Muscle layer of colon (tissue), 2 donors: ENCODE measurements at regions not wholly inside any gene's neighbourhood (a gene's known extent, or its start where the extent isn't known, plus 50 kb on each side); places are given as distances from the start of the nearest gene placed in this dataset.

ENCODE experiments used
- H3K27ac ChIP-seq: one replicate; pipeline ENCODE4 v1.7.0; 2013; ENCODE audit warnings: low read depth, mild to moderate bottlenecking, low read length, moderate library complexity
- H3K27me3 ChIP-seq, 2 donors: one replicate each; pipeline ENCODE4 v1.7.0; 2013; ENCODE audit warnings: low read length in 2 of 2, mild to moderate bottlenecking in 2 of 2; ENCODE audit not compliant: insufficient read depth in 2 of 2, control insufficient read depth in 1 of 2
- H3K36me3 ChIP-seq: one replicate; pipeline ENCODE4 v1.7.0; 2013; ENCODE audit warnings: mild to moderate bottlenecking, low read length; ENCODE audit not compliant: insufficient read depth
- H3K4me1 ChIP-seq: one replicate; pipeline ENCODE4 v1.7.0; 2013; ENCODE audit warnings: mild to moderate bottlenecking, low read length; ENCODE audit not compliant: insufficient read depth
- H3K4me3 ChIP-seq, 2 donors: one replicate each; pipeline ENCODE4 v1.7.0; 2013; ENCODE audit warnings: low read length in 2 of 2, low read depth in 1 of 2, mild to moderate bottlenecking in 1 of 2, moderate library complexity in 1 of 2
- H3K9ac ChIP-seq: one replicate; pipeline ENCODE4 v1.7.0; 2013; ENCODE audit warnings: low read length
- H3K9me3 ChIP-seq: one replicate; pipeline ENCODE4 v1.7.0; 2013; ENCODE audit warnings: mild to moderate bottlenecking, low read length
- donor health status: abdominal sarcoma.
- donor health status: Adenocarcinoma of cecum.

- no peaks in the 10 kb centered on the region for H3K4me1 ChIP-seq
- no peak overlapping the region for H3K9ac ChIP-seq
- no peaks in the 10 kb centered on the region for H3K9me3 ChIP-seq
- peaks cover 10 to 11% of the 10 kb centered on the region in 2 donors for H3K27me3 ChIP-seq
- no peak overlapping the region for H3K4me3 ChIP-seq
- no peaks in the 10 kb centered on the region for H3K36me3 ChIP-seq
- no peak overlapping the region for H3K27ac ChIP-seq
These were observed 224.9 kb upstream of the TOPAZ1 start for GRCh38 chr3:44016818-44017217.

- H3K36me3 ChIP-seq = no peaks in the 10 kb centered on the region
- no peak overlapping the region for H3K27ac ChIP-seq
- H3K4me1 ChIP-seq = no peaks in the 10 kb centered on the region
- no peak overlapping the region for H3K9ac ChIP-seq
- peaks cover 16% of the 10 kb centered on the region in 2 donors for H3K27me3 ChIP-seq
- no peak overlapping the region for H3K4me3 ChIP-seq
- H3K9me3 ChIP-seq = no peaks in the 10 kb centered on the region
These were observed 222.8 kb upstream of the TOPAZ1 start for GRCh38 chr3:44018926-44019325.

GRCh38 chr3:44019736-44020135, 221.9 kb upstream of the TOPAZ1 start:
- Histone ChIP-seq H3K27ac (no peak overlapping the region), H3K27me3 (peaks cover 16% of the 10 kb centered on the region in 2 donors)

GRCh38 chr3:44020143-44020542, 221.5 kb upstream of the TOPAZ1 start:
- Histone ChIP-seq H3K27ac (no peak overlapping the region), H3K4me1 (no peaks in the 10 kb centered on the region), H3K9ac (no peak overlapping the region), H3K9me3 (no peaks in the 10 kb centered on the region), H3K36me3 (no peaks in the 10 kb centered on the region), H3K4me3 (no peak overlapping the region), H3K27me3 (peaks cover 16% of the 10 kb centered on the region in 2 donors)

More at GRCh38 chr3:44019736-44020135, 221.9 kb upstream of the TOPAZ1 start:
- Histone ChIP-seq H3K4me1 (no peaks in the 10 kb centered on the region), H3K4me3 (no peak overlapping the region), H3K9me3 (no peaks in the 10 kb centered on the region), H3K9ac (no peak overlapping the region), H3K36me3 (no peaks in the 10 kb centered on the region)

- H3K36me3 ChIP-seq = no peaks in the 10 kb centered on the region
- H3K9ac ChIP-seq = no peak overlapping the region
- no peaks in the 10 kb centered on the region for H3K4me1 ChIP-seq
- H3K4me3 ChIP-seq = no peak overlapping the region
- no peak overlapping the region for H3K27ac ChIP-seq
- peaks cover 16% of the 10 kb centered on the region in 2 donors for H3K27me3 ChIP-seq
- no peaks in the 10 kb centered on the region for H3K9me3 ChIP-seq
These were observed 219.8 kb upstream of the TOPAZ1 start for GRCh38 chr3:44021651-44022594.

- Histone ChIP-seq H3K36me3 (no peaks in the 10 kb centered on the region), H3K4me1 (no peaks in the 10 kb centered on the region), H3K4me3 (no peak overlapping the region), H3K9me3 (no peaks in the 10 kb centered on the region), H3K27me3 (peaks cover 16% of the 10 kb centered on the region in 2 donors), H3K9ac (no peak overlapping the region), H3K27ac (no peak overlapping the region)
These were observed 217.6 kb upstream of the TOPAZ1 start for GRCh38 chr3:44023961-44024593.

GRCh38 chr3:44026220-44026865, 215.3 kb upstream of the TOPAZ1 start:
- no peak overlapping the region for H3K27ac ChIP-seq
- H3K36me3 ChIP-seq = no peaks in the 10 kb centered on the region
- no peak overlapping the region for H3K9ac ChIP-seq
- peaks cover 9 to 11% of the 10 kb centered on the region in 2 donors for H3K27me3 ChIP-seq
- H3K4me3 ChIP-seq = no peak overlapping the region
- no peaks in the 10 kb centered on the region for H3K4me1 ChIP-seq
- no peaks in the 10 kb centered on the region for H3K9me3 ChIP-seq

- H3K9ac ChIP-seq = no peak overlapping the region
- no peaks in the 10 kb centered on the region for H3K27me3 ChIP-seq
- no peaks in the 10 kb centered on the region for H3K4me1 ChIP-seq
- H3K4me3 ChIP-seq = no peak overlapping the region
- no peaks in the 10 kb centered on the region for H3K9me3 ChIP-seq
- H3K36me3 ChIP-seq = no peaks in the 10 kb centered on the region
- no peak overlapping the region for H3K27ac ChIP-seq
These were observed 212.6 kb upstream of the TOPAZ1 start for GRCh38 chr3:44029100-44029499.

GRCh38 chr3:44030285-44030684, 211.4 kb upstream of the TOPAZ1 start:
- no peaks in the 10 kb centered on the region for H3K36me3 ChIP-seq
- H3K27ac ChIP-seq = no peak overlapping the region
- H3K27me3 ChIP-seq = no peaks in the 10 kb centered on the region
- no peaks in the 10 kb centered on the region for H3K9me3 ChIP-seq
- H3K4me3 ChIP-seq = no peak overlapping the region
- no peaks in the 10 kb centered on the region for H3K4me1 ChIP-seq
- no peak overlapping the region for H3K9ac ChIP-seq

- Histone ChIP-seq H3K4me3 (no peak overlapping the region), H3K27ac (no peak overlapping the region), H3K9ac (no peak overlapping the region), H3K27me3 (no peaks in the 10 kb centered on the region), H3K9me3 (no peaks in the 10 kb centered on the region), H3K4me1 (no peaks in the 10 kb centered on the region), H3K36me3 (no peaks in the 10 kb centered on the region)
These were observed 210.9 kb upstream of the TOPAZ1 start for GRCh38 chr3:44030687-44031305.
